Liver (tissue), 7 donors: ENCODE measurements at regions not wholly inside any gene's neighbourhood (a gene's known extent, or its start where the extent isn't known, plus 50 kb on each side); places are given as distances from the start of the nearest gene placed in this dataset.

ENCODE experiments used
- DNase-seq: peaks from one replicate; pipeline ENCODE4 v3.0.0-alpha.2; 2017; ENCODE audit warnings: low spot score
- H3K27ac ChIP-seq, 2 donors: one replicate each; pipeline ENCODE4 v1.7.0; 2013; ENCODE audit warnings: inconsistent platforms in 2 of 2, low read length in 2 of 2, control low read depth in 1 of 2, low read depth in 1 of 2, mild to moderate bottlenecking in 1 of 2
- H3K27me3 ChIP-seq, 4 donors: one replicate each; pipeline versions ENCODE4 v1.6.1 to v1.7.0; 2013; ENCODE audit warnings: low read length in 3 of 4, inconsistent platforms in 1 of 4, mild to moderate bottlenecking in 1 of 4, moderate library complexity in 1 of 4; ENCODE audit not compliant: control insufficient read depth in 4 of 4, insufficient read depth in 4 of 4
- H3K36me3 ChIP-seq, 4 donors: one replicate each; pipeline versions ENCODE4 v1.6.1 to v1.7.0; 2013; ENCODE audit warnings: low read length in 3 of 4, mild to moderate bottlenecking in 3 of 4, low read depth in 1 of 4, moderate library complexity in 1 of 4; ENCODE audit not compliant: control insufficient read depth in 4 of 4, insufficient read depth in 3 of 4
- H3K4me1 ChIP-seq, 4 donors: one replicate each; pipeline versions ENCODE4 v1.6.1 to v1.7.0; 2013; ENCODE audit warnings: low read length in 3 of 4, mild to moderate bottlenecking in 3 of 4, moderate library complexity in 1 of 4; ENCODE audit not compliant: control insufficient read depth in 4 of 4, insufficient read depth in 4 of 4
- H3K4me3 ChIP-seq, 3 donors: one replicate each; pipeline versions ENCODE4 v1.6.1 to v1.7.0; 2013; ENCODE audit warnings: low read length in 3 of 3, control low read depth in 1 of 3, low read depth in 1 of 3, mild to moderate bottlenecking in 1 of 3
- H3K9ac ChIP-seq, 2 donors: one replicate each; pipeline ENCODE4 v1.7.0; 2013; ENCODE audit warnings: low read length in 2 of 2, mild to moderate bottlenecking in 2 of 2, moderate library complexity in 2 of 2, control low read depth in 1 of 2, low read depth in 1 of 2
- H3K9me3 ChIP-seq, 4 donors: one replicate each; pipeline versions ENCODE4 v1.6.1 to v1.7.0; 2013; ENCODE audit warnings: low read length in 3 of 4; ENCODE audit not compliant: control insufficient read depth in 4 of 4
- EGR1 ChIP-seq, 2 donors: IDR thresholded peaks; 2 replicates each; pipeline ENCODE4 v1.6.1; 2016 to 2018; ENCODE audit warnings: antibody characterized with exemption in 2 of 2, low read depth in 2 of 2
- FOXA1 ChIP-seq: IDR thresholded peaks from 2 replicates; pipeline ENCODE4 v1.6.1; 2016; ENCODE audit warnings: antibody characterized with exemption
- FOXA2 ChIP-seq: IDR thresholded peaks from 2 replicates; pipeline ENCODE4 v1.6.1; 2016; ENCODE audit warnings: antibody characterized with exemption
- GABPA ChIP-seq, 2 donors: IDR thresholded peaks in 1 of 2; conservative IDR thresholded peaks in 1 of 2; 2 replicates each; pipeline ENCODE4 v1.6.1; 2016; ENCODE audit warnings: antibody characterized with exemption in 2 of 2, mild to moderate bottlenecking in 1 of 2, moderate library complexity in 1 of 2
- HNF4A ChIP-seq, 2 donors: conservative IDR thresholded peaks; 2 replicates each; pipeline ENCODE4 v1.6.1; 2016; ENCODE audit warnings: antibody characterized with exemption in 2 of 2, mild to moderate bottlenecking in 2 of 2
- HNF4G ChIP-seq: IDR thresholded peaks from 2 replicates; pipeline ENCODE4 v1.6.1; 2016; ENCODE audit warnings: antibody characterized with exemption
- JUND ChIP-seq, 2 donors: IDR thresholded peaks; 2 replicates each; pipeline ENCODE4 v1.6.1; 2016; ENCODE audit warnings: antibody characterized with exemption in 2 of 2
- NR2F2 ChIP-seq: IDR thresholded peaks from 2 replicates; pipeline ENCODE4 v1.6.1; 2016; ENCODE audit warnings: antibody characterized with exemption
- RAD21 ChIP-seq, 2 donors: IDR thresholded peaks; 2 replicates each; pipeline ENCODE4 v1.6.1; 2016; ENCODE audit warnings: antibody characterized with exemption in 2 of 2, mild to moderate bottlenecking in 2 of 2
- RXRA ChIP-seq, 2 donors: IDR thresholded peaks; 2 replicates each; pipeline ENCODE4 v1.6.1; 2017 to 2018; ENCODE audit warnings: antibody characterized with exemption in 2 of 2, mild to moderate bottlenecking in 1 of 2
- SP1 ChIP-seq: IDR thresholded peaks from 2 replicates; pipeline ENCODE4 v1.6.1; 2018; ENCODE audit warnings: antibody characterized with exemption, mild to moderate bottlenecking
- TAF1 ChIP-seq: conservative IDR thresholded peaks from 2 replicates; pipeline ENCODE4 v1.6.1; 2016; ENCODE audit warnings: antibody characterized with exemption, mild to moderate bottlenecking
- YY1 ChIP-seq: IDR thresholded peaks from 2 replicates; pipeline ENCODE4 v1.6.1; 2016; ENCODE audit warnings: antibody characterized with exemption, mild to moderate bottlenecking
- TF ChIP-seq, protein P1 (sequence below): IDR thresholded peaks from 2 replicates; pipeline ENCODE4 v1.6.1; 2016; ENCODE audit warnings: antibody characterized with exemption
- TF ChIP-seq, protein P2 (sequence below): IDR thresholded peaks from 2 replicates; pipeline ENCODE4 v1.6.1; 2016; ENCODE audit warnings: antibody characterized with exemption
- TF ChIP-seq, protein P3 (sequence below): fragments of 150-350 bp; IDR thresholded peaks from 2 replicates; pipeline ENCODE4 v1.5.1; 2017; ENCODE audit warnings: improper control_type of control experiment, low read depth, low read length; ENCODE audit not compliant: missing input control
- TF ChIP-seq, protein P4 (sequence below): IDR thresholded peaks from 2 replicates; pipeline ENCODE4 v1.6.1; 2016; ENCODE audit warnings: antibody characterized with exemption
- TF ChIP-seq, protein P5 (sequence below): IDR thresholded peaks from 2 replicates; pipeline ENCODE4 v1.6.1; 2016; ENCODE audit warnings: antibody characterized with exemption, mild to moderate bottlenecking
- donor health status: healthy.
- donor health status: healthy.
- donor health status: healthy.
- donor health status: healthy.

DNA sequence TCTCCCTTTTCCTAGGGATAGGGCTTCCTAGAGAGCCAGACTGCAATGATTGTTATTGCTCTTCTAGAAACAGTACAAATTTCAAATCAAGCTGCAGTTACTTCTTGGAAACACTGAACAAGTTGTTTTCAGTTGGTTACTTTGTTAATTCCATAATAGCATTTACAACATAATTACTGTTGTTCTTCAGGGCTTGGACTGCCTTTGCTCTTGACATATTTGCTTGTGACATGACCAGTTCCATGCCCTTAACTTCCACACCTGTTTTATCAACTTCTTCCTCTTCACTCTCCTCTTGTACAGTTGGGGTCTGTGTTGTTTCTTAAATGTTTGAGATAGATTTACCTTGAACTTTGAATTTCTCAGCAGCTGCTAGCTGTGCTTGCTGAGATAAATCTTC lies 104.4 kb downstream of the SEC23IP start:
- Histone ChIP-seq H3K9ac (no peak overlapping the region), H3K36me3 (no peaks in the 10 kb centered on the region), H3K27me3 (no peaks in the 10 kb centered on the region), H3K9me3 (peaks cover 0 to 4% (median 0%) of the 10 kb centered on the region in 4 donors), H3K4me1 (no peaks in the 10 kb centered on the region), H3K27ac (no peak overlapping the region), H3K4me3 (no peak overlapping the region)
- TF ChIP-seq, protein P1, sequence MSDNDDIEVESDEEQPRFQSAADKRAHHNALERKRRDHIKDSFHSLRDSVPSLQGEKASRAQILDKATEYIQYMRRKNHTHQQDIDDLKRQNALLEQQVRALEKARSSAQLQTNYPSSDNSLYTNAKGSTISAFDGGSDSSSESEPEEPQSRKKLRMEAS = no peak
- TF ChIP-seq, protein P2, sequence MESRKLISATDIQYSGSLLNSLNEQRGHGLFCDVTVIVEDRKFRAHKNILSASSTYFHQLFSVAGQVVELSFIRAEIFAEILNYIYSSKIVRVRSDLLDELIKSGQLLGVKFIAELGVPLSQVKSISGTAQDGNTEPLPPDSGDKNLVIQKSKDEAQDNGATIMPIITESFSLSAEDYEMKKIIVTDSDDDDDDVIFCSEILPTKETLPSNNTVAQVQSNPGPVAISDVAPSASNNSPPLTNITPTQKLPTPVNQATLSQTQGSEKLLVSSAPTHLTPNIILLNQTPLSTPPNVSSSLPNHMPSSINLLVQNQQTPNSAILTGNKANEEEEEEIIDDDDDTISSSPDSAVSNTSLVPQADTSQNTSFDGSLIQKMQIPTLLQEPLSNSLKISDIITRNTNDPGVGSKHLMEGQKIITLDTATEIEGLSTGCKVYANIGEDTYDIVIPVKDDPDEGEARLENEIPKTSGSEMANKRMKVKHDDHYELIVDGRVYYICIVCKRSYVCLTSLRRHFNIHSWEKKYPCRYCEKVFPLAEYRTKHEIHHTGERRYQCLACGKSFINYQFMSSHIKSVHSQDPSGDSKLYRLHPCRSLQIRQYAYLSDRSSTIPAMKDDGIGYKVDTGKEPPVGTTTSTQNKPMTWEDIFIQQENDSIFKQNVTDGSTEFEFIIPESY = no peak
- TF ChIP-seq SP1 = no peak
- no peak for TF ChIP-seq FOXA1
- TF ChIP-seq RAD21 (IDR thresholded peaks at IDR 0.05) = no peak
- no peak for TF ChIP-seq JUND (IDR thresholded peaks at IDR 0.05)
- TF ChIP-seq, protein P3, sequence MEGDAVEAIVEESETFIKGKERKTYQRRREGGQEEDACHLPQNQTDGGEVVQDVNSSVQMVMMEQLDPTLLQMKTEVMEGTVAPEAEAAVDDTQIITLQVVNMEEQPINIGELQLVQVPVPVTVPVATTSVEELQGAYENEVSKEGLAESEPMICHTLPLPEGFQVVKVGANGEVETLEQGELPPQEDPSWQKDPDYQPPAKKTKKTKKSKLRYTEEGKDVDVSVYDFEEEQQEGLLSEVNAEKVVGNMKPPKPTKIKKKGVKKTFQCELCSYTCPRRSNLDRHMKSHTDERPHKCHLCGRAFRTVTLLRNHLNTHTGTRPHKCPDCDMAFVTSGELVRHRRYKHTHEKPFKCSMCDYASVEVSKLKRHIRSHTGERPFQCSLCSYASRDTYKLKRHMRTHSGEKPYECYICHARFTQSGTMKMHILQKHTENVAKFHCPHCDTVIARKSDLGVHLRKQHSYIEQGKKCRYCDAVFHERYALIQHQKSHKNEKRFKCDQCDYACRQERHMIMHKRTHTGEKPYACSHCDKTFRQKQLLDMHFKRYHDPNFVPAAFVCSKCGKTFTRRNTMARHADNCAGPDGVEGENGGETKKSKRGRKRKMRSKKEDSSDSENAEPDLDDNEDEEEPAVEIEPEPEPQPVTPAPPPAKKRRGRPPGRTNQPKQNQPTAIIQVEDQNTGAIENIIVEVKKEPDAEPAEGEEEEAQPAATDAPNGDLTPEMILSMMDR = no peak
- no peak for TF ChIP-seq EGR1 (IDR thresholded peaks at IDR 0.05; ENCODE audit: low read depth in 2 of 2)
- TF ChIP-seq FOXA2 = no peak
- TF ChIP-seq TAF1 = no peak
- TF ChIP-seq NR2F2 = no peak
- TF ChIP-seq, protein P4, sequence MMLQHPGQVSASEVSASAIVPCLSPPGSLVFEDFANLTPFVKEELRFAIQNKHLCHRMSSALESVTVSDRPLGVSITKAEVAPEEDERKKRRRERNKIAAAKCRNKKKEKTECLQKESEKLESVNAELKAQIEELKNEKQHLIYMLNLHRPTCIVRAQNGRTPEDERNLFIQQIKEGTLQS = no peak
- TF ChIP-seq YY1 = no peak
- TF ChIP-seq, protein P5, sequence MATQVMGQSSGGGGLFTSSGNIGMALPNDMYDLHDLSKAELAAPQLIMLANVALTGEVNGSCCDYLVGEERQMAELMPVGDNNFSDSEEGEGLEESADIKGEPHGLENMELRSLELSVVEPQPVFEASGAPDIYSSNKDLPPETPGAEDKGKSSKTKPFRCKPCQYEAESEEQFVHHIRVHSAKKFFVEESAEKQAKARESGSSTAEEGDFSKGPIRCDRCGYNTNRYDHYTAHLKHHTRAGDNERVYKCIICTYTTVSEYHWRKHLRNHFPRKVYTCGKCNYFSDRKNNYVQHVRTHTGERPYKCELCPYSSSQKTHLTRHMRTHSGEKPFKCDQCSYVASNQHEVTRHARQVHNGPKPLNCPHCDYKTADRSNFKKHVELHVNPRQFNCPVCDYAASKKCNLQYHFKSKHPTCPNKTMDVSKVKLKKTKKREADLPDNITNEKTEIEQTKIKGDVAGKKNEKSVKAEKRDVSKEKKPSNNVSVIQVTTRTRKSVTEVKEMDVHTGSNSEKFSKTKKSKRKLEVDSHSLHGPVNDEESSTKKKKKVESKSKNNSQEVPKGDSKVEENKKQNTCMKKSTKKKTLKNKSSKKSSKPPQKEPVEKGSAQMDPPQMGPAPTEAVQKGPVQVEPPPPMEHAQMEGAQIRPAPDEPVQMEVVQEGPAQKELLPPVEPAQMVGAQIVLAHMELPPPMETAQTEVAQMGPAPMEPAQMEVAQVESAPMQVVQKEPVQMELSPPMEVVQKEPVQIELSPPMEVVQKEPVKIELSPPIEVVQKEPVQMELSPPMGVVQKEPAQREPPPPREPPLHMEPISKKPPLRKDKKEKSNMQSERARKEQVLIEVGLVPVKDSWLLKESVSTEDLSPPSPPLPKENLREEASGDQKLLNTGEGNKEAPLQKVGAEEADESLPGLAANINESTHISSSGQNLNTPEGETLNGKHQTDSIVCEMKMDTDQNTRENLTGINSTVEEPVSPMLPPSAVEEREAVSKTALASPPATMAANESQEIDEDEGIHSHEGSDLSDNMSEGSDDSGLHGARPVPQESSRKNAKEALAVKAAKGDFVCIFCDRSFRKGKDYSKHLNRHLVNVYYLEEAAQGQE = no peak
- no peak for TF ChIP-seq GABPA (IDR thresholded peaks at IDR 0.05 in 1 of 2, conservative IDR thresholded peaks at IDR 0.05 in 1 of 2)
- no peak for TF ChIP-seq HNF4A (conservative IDR thresholded peaks at IDR 0.05)
- no peak for TF ChIP-seq HNF4G
- TF ChIP-seq RXRA (IDR thresholded peaks at IDR 0.05) = no peak
- DNase-seq = no peak
